CD4-positive, alpha-beta T cell treated with Interleukin-21 for 1 hour (primary cell): ENCODE measurements at regions not wholly inside any gene's neighbourhood (a gene's known extent, or its start where the extent isn't known, plus 50 kb on each side); places are given as distances from the start of the nearest gene placed in this dataset.
"Not testable (repeated sequence)": the region's sequence is repeated elsewhere in the genome, so short reads cannot be mapped to it uniquely, and the experiment has no call there.

Source experiments
- DNase-seq: peaks from one replicate; pipeline ENCODE4 v3.0.0-alpha.2; 2020

DNA sequence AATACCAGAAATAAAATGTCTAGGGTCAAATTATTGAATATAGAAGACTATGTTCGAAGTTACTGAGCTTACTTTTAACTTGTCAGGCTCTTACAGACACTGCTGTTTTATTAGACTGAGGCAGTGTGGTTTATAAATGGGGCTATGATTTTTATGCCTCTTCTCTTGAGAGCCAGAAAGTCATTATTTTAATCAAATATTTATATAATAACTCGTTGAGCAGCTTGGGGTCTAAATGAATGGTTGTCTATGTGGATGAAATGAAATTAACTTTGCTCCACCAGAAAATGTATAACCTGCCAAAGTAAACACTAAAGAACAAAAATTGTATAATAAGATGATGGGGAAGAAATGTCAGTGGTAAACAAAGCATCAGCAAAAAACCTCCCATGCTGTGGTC lies 175.6 kb upstream of the THSD7A start:
- no peak for DNase-seq

GRCh38 chr7:12013983-12014382 lies 182.0 kb upstream of the THSD7A start:
- DNase-seq = no peak

DNA sequence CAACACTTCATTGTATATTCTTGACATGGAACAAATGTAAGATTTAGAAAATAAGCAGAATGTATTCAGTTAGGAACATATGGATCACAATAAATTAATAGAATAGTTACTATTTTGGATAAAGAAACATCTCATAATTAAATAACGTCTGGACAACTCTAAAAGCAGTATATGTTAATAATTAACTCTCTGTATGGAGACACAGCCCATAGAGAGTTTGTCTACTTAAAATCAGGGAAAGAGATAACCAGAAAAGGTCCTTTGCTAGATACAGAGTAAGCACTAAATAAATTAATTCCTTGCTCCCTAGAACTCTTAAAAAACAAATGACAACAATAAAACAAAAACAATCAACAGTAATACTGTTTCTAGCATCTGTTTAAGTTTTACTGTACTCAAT lies 184.4 kb upstream of the THSD7A start:
- no peak for DNase-seq

GRCh38 chr7:12017046-12017445 lies 185.0 kb upstream of the THSD7A start:
- DNase-seq = no peak

DNA sequence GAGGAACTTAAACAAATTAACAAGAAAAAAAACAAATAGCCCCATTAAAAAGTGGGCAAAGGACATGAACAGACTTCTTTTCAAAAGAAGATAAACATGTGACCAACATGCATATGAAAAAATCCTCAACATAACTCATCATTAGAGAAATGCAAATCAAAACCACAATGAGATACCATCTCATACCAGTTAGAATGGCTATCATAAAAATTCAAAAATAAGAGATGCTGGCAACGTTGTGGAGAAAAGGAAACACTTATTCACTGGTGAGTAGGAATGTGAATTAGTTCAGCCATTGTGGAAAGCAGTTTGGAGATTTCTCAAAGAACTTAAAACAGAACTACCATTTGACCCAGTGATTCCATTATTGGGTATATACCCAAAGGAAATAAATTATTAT lies 189.1 kb upstream of the TMEM106B start:
- not testable (repeated sequence) for DNase-seq

DNA sequence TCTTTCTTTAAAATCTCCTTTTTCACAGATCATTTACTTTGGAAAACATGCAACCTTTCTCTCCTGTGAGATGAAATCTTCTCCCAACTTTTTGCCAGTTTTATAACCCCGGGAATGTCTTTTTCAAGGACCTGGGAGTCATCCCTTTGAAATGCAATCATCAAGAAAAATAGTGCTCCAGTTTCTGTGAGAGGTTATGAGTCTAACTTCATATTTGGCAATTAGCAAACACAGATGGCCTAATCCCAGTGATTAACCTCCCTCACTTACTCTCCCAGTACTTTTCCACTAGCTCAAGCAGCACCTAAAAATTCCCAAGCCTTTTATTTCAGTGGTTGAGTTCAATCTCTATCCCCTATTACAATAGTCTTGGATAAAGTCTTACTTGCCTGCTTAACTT lies 185.8 kb upstream of the TMEM106B start:
- DNase-seq = no peak

DNA sequence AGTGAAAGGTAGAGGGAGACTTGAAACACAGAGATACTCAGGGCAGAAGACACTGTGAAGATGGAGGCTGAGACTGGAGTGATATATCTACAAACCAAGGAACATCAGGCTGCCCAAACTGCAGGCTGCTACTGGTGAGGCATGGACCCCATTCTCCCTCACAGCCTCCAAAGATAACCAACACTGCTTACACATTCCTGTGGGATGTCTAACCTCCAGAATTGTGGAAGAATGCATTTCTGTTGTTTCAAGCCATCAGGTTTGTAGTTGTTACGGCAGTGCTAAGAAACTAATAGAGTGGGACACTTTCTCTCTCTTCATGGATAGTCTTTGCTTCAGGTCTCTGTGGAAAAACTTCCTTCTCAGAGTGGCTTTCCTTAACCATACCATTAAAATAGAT lies 182.6 kb upstream of the TMEM106B start:
- no peak for DNase-seq

DNA sequence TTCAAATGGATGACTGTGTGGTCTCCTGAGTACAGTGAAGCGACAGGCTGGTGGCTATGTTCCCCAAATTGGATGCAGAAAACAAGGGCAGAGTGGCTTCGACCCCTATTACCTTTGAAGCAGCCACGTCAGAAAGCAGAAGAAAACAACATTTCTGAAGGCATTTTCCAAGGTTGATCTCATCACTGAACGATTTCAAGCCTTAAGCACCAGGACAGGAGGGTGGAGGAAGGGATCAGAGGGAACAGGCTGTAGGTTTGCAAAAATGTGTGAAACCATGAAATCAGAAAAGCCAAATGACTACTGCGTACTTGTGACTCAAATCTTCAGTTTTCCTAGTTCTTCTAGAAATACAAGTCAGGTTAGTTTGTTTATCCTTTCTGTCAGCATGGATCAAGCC lies 181.0 kb upstream of the TMEM106B start:
- no peak for DNase-seq

DNA sequence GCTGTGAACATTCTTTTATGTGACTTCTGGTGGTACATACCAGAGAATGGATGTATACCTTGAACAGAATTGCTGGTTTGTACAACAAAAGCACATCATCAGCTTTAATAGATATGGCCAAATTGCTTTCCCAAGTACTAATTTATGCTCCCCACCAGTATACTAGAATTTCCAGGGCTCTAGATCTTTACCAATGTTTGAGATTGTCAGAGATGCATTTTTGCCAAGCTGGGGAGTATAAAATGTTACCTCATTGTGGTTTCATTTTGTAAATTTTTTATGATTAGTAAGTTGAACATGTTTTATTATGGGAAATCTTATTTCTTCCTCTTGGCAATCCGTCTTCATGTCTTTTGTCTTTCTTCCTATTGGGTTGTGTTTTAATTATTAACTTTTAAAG lies 179.9 kb upstream of the TMEM106B start:
- no peak for DNase-seq

- no peak for DNase-seq
These were observed 179.5 kb upstream of the TMEM106B start for GRCh38 chr7:12031638-12032037.

GRCh38 chr7:12032146-12032545 lies 178.9 kb upstream of the TMEM106B start:
- DNase-seq = no peak

DNA sequence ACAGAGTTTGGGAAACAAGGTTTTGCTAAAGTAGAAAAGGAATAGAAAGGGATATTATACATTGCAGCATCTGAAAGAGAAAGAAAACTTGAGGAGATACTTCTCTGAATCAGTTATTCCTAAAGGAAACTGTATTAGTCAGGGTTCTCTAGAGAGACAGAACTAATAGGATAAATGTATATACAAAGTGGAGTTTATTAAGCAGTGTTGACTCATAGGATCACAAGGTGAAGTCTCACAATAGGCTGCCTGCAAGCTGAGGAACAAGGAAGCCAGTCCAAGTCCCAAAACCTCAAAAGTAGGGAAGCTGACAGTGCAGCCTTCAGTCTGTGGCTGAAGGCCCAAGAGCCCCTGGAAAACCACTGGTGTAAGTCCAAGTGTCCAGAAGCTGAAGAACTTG lies 167.6 kb upstream of the TMEM106B start:
- not testable (repeated sequence) for DNase-seq

- no peak for DNase-seq
These were observed 158.9 kb upstream of the TMEM106B start for GRCh38 chr7:12052211-12052610.

GRCh38 chr7:12053561-12053960 lies 157.5 kb upstream of the TMEM106B start:
- no peak for DNase-seq

DNA sequence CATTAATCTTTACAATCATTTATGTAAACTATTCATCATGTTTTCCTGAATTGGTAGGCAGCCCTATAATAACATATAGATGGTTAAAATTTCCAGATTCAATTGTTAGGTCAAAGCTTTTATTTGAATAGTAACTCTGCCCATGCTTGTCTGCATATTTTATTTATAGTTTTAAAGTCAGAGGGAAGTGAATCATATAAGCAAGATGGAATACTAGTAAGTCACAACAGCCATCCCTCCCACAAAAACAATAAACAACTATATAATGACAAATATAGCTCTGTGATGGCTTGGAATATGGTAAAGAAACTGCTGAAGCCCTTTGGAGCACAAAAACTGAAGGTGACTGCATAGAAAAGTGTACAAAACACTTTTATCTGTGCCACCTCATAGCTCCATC lies 156.3 kb upstream of the TMEM106B start:
- no peak for DNase-seq

DNA sequence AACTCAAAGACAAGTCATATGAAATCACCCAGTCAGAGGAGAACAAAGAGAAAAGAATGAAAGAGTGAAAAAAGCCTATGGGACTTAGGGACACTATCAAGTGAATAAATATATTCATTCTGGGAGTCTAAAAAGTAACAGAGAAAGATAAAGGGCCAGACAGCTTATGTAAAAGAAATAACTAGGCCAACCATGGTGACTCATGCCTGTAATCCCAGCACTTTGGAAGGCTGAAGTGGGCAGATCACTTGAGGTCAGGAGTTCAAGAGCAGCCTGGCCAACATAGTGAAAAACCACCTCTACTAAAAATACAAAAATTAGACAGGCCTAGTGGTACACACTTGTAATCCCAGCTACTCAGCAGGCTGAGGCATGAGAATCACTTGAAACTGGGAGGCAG lies 154.7 kb upstream of the TMEM106B start:
- DNase-seq = no peak

GRCh38 chr7:12056977-12057376 lies 154.1 kb upstream of the TMEM106B start:
- DNase-seq = no peak

GRCh38 chr7:12062062-12062461 lies 149.0 kb upstream of the TMEM106B start:
- no peak for DNase-seq

GRCh38 chr7:12064586-12065127 lies 146.4 kb upstream of the TMEM106B start:
- DNase-seq = no peak

GRCh38 chr7:12066004-12066403 lies 145.1 kb upstream of the TMEM106B start:
- DNase-seq = no peak

DNA sequence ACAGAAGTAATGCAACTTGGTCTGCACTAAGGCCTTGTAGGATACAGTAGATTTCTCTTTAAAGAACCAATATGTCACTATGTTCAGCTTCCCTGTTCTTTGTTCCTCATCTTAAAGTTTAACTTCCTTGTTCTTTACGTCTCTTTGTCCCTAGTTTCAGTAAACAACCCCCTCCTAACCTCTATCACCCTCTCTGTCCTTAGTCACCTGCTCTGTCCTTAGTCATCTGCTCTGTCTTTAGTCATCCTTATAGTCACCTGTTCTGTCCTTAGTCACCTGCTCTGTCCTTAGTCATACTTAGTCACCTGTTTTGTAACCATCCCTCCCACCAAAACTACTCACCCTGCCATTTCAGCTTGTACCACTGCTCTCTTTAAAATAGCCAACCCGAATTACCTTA lies 144.6 kb upstream of the TMEM106B start:
- no peak for DNase-seq

DNA sequence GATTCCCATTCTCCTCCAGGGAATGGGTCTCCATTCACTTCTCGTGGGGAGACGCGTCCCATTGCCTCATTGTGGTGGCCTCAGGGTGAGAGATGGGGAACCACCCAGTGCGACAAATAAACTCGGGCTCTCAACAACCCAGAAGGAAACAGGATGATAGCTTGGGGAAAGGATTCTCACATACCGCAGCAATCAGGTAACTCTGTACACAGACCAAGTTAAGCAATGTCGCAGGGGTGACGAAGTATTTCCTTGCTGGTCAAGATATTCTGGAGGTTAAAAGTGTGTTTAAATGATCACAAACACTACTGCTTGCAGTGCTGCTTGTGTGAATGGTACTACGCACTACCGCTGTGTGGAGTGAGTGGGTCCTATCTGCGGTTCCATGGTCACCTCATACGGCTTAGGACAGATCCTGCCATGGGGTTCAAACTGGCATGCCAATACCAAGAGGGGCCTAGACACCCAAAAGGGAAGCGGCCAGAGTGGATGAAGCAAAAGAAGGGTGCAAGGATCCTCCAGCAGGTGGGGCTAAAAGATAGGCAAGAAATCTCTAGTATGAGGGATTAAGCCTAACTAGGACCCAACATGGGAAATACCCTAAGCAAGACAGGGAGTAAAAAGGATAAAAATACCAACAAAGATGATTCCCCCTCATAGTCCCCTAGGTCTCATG lies 143.8 kb upstream of the TMEM106B start:
- peak; percentile 73 for DNase-seq

DNA sequence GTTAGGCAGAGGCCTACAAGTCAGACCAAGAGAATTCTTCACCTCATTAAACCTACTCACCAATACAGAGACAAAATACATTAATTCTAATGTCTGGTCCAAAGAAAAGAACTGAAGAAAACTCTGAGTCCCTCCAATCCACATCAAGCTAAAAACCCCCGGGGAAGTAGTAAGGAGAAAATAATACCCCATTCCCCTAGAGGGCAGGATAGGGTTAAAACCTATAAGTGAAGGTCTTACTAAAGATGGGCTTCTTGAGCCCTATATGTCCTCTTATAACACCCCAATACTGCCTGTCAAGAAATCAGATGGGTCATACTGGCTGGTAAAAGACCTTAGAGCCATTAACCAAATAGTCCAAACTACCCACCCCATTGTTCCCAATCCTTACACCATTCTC lies 141.3 kb upstream of the TMEM106B start:
- DNase-seq = no peak

DNA sequence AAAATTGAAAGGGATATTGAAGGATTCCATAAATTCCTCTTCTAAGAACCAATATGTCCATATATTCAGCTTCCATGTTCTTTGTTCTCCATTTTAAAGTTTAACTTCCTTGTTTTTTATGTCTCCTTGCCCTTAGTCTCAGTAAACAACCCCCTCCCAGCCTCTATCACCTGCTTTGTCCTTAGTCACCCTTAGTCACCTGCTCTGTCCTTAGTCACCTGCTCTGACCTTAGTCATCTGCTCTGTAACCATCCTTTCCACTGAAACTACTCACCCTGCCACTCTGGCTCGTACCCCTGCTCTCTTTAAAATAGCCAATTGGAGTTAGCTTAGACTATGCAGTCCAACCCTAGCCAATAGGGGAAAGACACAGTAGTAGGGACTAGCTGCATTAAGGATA lies 136.2 kb upstream of the TMEM106B start:
- no peak for DNase-seq

DNA sequence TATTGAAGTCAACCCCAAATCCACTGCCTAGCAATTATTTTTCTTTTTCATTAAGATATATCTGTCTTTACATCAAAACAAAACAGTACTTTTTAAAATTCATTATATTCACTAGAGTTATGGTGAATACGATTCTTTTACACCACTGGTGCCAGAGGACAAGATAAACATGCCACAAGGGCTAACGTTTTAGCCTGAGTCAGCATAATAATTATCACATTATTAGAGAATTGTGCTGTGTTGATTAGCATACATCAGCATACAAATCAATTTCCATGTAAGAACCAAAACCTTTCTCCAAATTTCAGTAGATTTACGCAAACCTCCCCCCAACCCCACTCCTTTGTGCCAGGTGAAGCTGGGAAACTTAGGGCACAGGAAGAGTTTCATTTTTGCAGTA lies 131.1 kb upstream of the TMEM106B start:
- DNase-seq = no peak
